ENCODE measurements at regions not wholly inside any gene's neighbourhood (a gene's known extent, or its start where the extent isn't known, plus 50 kb on each side); places are given as distances from the start of the nearest gene placed in this dataset.

- 37% methylated on average over 4 of the region's 4 CpGs for WGBS
- no peaks in the 10 kb centered on the region for H3K9me3 ChIP-seq
- H3K27me3 ChIP-seq = no peaks in the 10 kb centered on the region
- TF ChIP-seq POLR2A (IDR thresholded peaks at IDR 0.05) = no peak
- no peak for TF ChIP-seq POLR2AphosphoS5 (IDR thresholded peaks at IDR 0.05)
- no peak for TF ChIP-seq EP300 (IDR thresholded peaks at IDR 0.05)
- no peak for TF ChIP-seq CTCF (IDR thresholded peaks at IDR 0.05)
- H3K4me1 ChIP-seq = no peaks in the 10 kb centered on the region
- DNase-seq (ENCODE audit: low spot score in 2 of 2) = no peak
- no peak overlapping the region for H3K27ac ChIP-seq
- no peak overlapping the region for H3K4me3 ChIP-seq
- no peaks in the 10 kb centered on the region for H3K36me3 ChIP-seq
These were observed 286.8 kb upstream of the TRIB2 start for GRCh38 chr2:12429779-12430406.

GRCh38 chr2:12430407-12431133, 286.2 kb upstream of the TRIB2 start:
- Histone ChIP-seq H3K4me1 (no peaks in the 10 kb centered on the region), H3K27ac (no peak overlapping the region), H3K4me3 (no peak overlapping the region)

GRCh38 chr2:12432985-12433625, 283.6 kb upstream of the TRIB2 start:
- no peaks in the 10 kb centered on the region for H3K4me1 ChIP-seq
- no peaks in the 10 kb centered on the region for H3K9me3 ChIP-seq
- whole genome bisulfite sequencing = 74% methylated on average over 2 of the region's 2 CpGs
- H3K4me3 ChIP-seq = no peak overlapping the region
- TF ChIP-seq CTCF (IDR thresholded peaks at IDR 0.05) (no peak), EP300 (IDR thresholded peaks at IDR 0.05) (no peak), POLR2AphosphoS5 (IDR thresholded peaks at IDR 0.05) (no peak), POLR2A (IDR thresholded peaks at IDR 0.05) (no peak)
- H3K36me3 ChIP-seq = no peaks in the 10 kb centered on the region
- no peak overlapping the region for H3K27ac ChIP-seq
- DNase-seq (ENCODE audit: low spot score in 2 of 2) = no peak
- H3K27me3 ChIP-seq = no peaks in the 10 kb centered on the region

More at GRCh38 chr2:12430407-12431133, 286.2 kb upstream of the TRIB2 start:
- 77% methylated on average over 6 of the region's 6 CpGs for WGBS
- Histone ChIP-seq H3K9me3 (no peaks in the 10 kb centered on the region), H3K27me3 (no peaks in the 10 kb centered on the region), H3K36me3 (no peaks in the 10 kb centered on the region)
- DNase-seq (ENCODE audit: low spot score in 2 of 2) = no peak
- no peak for TF ChIP-seq CTCF (IDR thresholded peaks at IDR 0.05)
- TF ChIP-seq POLR2AphosphoS5 (IDR thresholded peaks at IDR 0.05) = no peak
- no peak for TF ChIP-seq POLR2A (IDR thresholded peaks at IDR 0.05)
- no peak for TF ChIP-seq EP300 (IDR thresholded peaks at IDR 0.05)

- no peaks in the 10 kb centered on the region for H3K27me3 ChIP-seq
- no peak overlapping the region for H3K27ac ChIP-seq
- H3K4me1 ChIP-seq = no peaks in the 10 kb centered on the region
- WGBS = 96% methylated on average over 2 of the region's 2 CpGs
- H3K4me3 ChIP-seq = no peak overlapping the region
- no peaks in the 10 kb centered on the region for H3K9me3 ChIP-seq
- no peaks in the 10 kb centered on the region for H3K36me3 ChIP-seq
- TF ChIP-seq POLR2AphosphoS5 (IDR thresholded peaks at IDR 0.05) (no peak), POLR2A (IDR thresholded peaks at IDR 0.05) (no peak), CTCF (IDR thresholded peaks at IDR 0.05) (no peak)
- DNase-seq (ENCODE audit: low spot score in 2 of 2) = no peak
These were observed 283.1 kb upstream of the TRIB2 start for GRCh38 chr2:12433626-12433990.

GRCh38 chr2:12434630-12435098, 282.1 kb upstream of the TRIB2 start:
- Histone ChIP-seq H3K9me3 (no peaks in the 10 kb centered on the region), H3K36me3 (no peaks in the 10 kb centered on the region), H3K27ac (no peak overlapping the region), H3K4me1 (no peaks in the 10 kb centered on the region), H3K27me3 (no peaks in the 10 kb centered on the region), H3K4me3 (no peak overlapping the region)
- TF ChIP-seq POLR2A (IDR thresholded peaks at IDR 0.05) = no peak
- TF ChIP-seq POLR2AphosphoS5 (IDR thresholded peaks at IDR 0.05) = no peak
- no peak for TF ChIP-seq EP300 (IDR thresholded peaks at IDR 0.05)
- no peak for TF ChIP-seq CTCF (IDR thresholded peaks at IDR 0.05)
- 96% methylated on average over 9 of the region's 9 CpGs for WGBS
- no peak for DNase-seq (ENCODE audit: low spot score in 2 of 2)

Data from suprapubic skin (tissue), 4 donors.